ENCODE measurements at regions not wholly inside any gene's neighbourhood (a gene's known extent, or its start where the extent isn't known, plus 50 kb on each side); places are given as distances from the start of the nearest gene placed in this dataset.
A peak's percentile ranks its signal among the peaks of the same experiment; 100 is the strongest.

- no peak overlapping the region for H2AK9ac ChIP-seq (replicated peaks; ENCODE audit: low read depth, low read length, poor library complexity)
- no peak overlapping the region for H4K5ac ChIP-seq (ENCODE audit: low read depth, low read length)
- ChIA-PET POLR2A (ENCODE audit: unreplicated experiment) (no interaction called here), CTCF (no interaction called here)
- TF ChIP-seq ELK1 (IDR thresholded peaks at IDR 0.05; ENCODE audit: borderline replicate concordance, low read depth, low read length) (no peak), MAFK (IDR thresholded peaks at IDR 0.05; ENCODE audit: low read depth, low read length) (peak; percentile 46)
- H3K9ac ChIP-seq (ENCODE audit: low read depth, low read length), result no peak overlapping the region
- no peak overlapping the region for H2BK5ac ChIP-seq (ENCODE audit: low read depth, low read length, poor library complexity, severe bottlenecking)
- H3K56ac ChIP-seq (ENCODE audit: extremely low read depth, insufficient read depth, low read length), result no peak overlapping the region
- intact Hi-C loops (cut with micrococcal nuclease), result no loop called here
- no CpG with 5 or more reads among the region's 2 CpGs for WGBS, 2 experiments (ENCODE audit: extremely low coverage in 2 of 2, insufficient read length in 1 of 2)
- H2BK15ac ChIP-seq (ENCODE audit: low read depth, low read length), result no peak overlapping the region
- H3K36me3 ChIP-seq (ENCODE audit: control insufficient read depth, insufficient read depth, low read length), result no peaks in the 10 kb centered on the region
- no peak overlapping the region for H3K14ac ChIP-seq (replicated peaks; ENCODE audit: low read depth, low read length)
- H4K91ac ChIP-seq (ENCODE audit: insufficient read depth, low read depth, low read length), result no peak overlapping the region
- no peaks in the 10 kb centered on the region for H3K27me3 ChIP-seq (ENCODE audit: control insufficient read depth, insufficient read depth, low read length)
- no peaks in the 10 kb centered on the region for H3K79me1 ChIP-seq (ENCODE audit: low read depth in 1 of 2, low read length in 2 of 2)
- ATAC-seq (ENCODE audit: low read depth) (no peak), DNase-seq (no peak)
- no peak overlapping the region for H4K8ac ChIP-seq (ENCODE audit: low read depth in 2 of 2, low read length in 2 of 2)
- no peak overlapping the region for H2AK5ac ChIP-seq (ENCODE audit: low read depth, low read length)
- H2AFZ ChIP-seq (replicated peaks; ENCODE audit: low read length, poor library complexity), result no peak overlapping the region
- no peak overlapping the region for H3K18ac ChIP-seq (ENCODE audit: low read depth, low read length)
- H4K20me1 ChIP-seq (ENCODE audit: insufficient read depth, low read length), result no peaks in the 10 kb centered on the region
- no peak overlapping the region for H2BK20ac ChIP-seq (ENCODE audit: low read depth, low read length)
- H3K4me3 ChIP-seq (ENCODE audit: insufficient read depth, low read depth, low read length), result no peak overlapping the region
- H3K27ac ChIP-seq (ENCODE audit: insufficient read depth, low read length), result no peak overlapping the region
- no TSS peak for BruUV-seq (replicated peaks)
- H2BK120ac ChIP-seq (ENCODE audit: low read depth, low read length), result no peak overlapping the region
- no peaks in the 10 kb centered on the region for H3K9me1 ChIP-seq (ENCODE audit: insufficient read depth, low read length)
- no peak overlapping the region for H3K23ac ChIP-seq (ENCODE audit: low read depth, low read length)
- no peak overlapping the region for H3K4ac ChIP-seq (ENCODE audit: low read depth, low read length)
- peaks cover 27% of the 10 kb centered on the region for H3K9me3 ChIP-seq (ENCODE audit: control insufficient read depth, insufficient read depth, low read length)
- no peak overlapping the region for H3K4me2 ChIP-seq (ENCODE audit: low read depth, low read length)
- no peaks in the 10 kb centered on the region for H3K4me1 ChIP-seq (ENCODE audit: control insufficient read depth, insufficient read depth, low read length)
- in situ Hi-C loops (cut with MboI; ENCODE audit: low sequenced_read_pairs), result no loop called here
- dilution Hi-C loops (cut with HindIII; ENCODE audit: low sequenced_read_pairs, unreplicated experiment), result no loop called here
Measured at GRCh38 chr22:47465809-47466208, 703.4 kb downstream of the TBC1D22A start.

All from IMR-90 (cell line).